HG03432 (cell line): ENCODE measurements at regions not wholly inside any gene's neighbourhood (a gene's known extent, or its start where the extent isn't known, plus 50 kb on each side); places are given as distances from the start of the nearest gene placed in this dataset.
"Not testable (repeated sequence)": the region's sequence is repeated elsewhere in the genome, so short reads cannot be mapped to it uniquely, and the experiment has no call there.

Source experiments
- ATAC-seq: cut with Tn5 transposase; IDR thresholded peaks from one replicate; pipeline ENCODE4 v1.9.1; 2021; ENCODE audit warnings: mild to moderate bottlenecking, moderate library complexity; ENCODE audit not compliant: unreplicated experiment

DNA sequence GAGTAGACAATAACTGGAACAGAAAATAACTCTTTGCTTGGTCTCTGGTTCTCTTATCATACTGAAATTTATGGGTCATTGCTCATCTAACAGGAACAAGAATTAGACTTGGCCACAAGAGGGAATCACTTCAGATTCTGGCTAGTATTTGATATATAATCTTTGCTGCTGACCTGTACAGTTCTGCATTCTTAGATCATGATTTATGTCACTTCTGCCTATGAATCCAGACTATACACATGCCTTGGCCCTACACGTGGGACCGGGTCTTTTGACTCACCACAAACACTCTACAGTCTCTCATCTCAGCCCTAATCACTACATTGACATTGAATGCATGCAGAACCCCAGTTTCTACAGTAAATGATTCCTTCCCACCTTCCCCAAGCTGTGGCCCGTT is 162.5 kb upstream of the SOX2 start:
- no peak for ATAC-seq

DNA sequence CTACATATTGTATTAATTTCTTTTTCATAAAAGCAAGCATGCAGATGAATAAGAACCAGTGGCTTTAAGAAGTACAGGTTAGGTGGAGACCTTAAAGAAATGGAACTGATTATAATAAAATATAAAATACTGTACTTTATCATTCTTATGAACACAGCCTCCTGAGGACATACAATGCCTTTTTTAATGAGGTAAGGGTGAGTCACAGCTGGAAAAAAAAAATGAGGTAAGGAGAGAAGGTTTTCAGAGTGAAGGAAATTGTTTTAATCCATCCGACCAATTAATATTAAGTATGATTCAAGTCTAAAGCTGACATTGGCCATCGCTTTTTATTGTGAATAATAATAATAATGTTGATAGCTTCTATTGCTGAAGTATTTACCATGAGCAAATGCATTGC is 170.3 kb upstream of the SOX2 start:
- ATAC-seq = no peak

DNA sequence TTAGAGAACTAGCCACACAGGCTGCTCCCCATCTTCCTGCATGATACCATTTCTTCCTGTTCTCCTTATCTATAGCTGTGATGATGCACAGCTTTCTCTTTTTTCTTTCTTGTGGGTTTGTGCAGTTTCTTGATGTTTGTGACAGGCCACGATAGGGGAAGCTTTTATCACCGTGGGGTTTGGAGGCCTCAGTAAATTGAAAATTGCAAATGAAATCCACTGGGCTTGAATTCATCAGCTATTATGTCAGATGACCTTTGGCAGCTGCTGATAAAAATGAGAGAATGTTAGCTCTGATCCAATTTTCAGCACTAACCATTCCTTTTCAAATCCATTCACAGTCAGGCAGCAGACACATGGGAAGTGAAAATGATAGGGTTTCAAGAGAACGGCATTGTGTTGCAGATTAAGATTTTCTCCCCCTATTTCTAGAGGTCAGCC is 176.9 kb upstream of the SOX2 start:
- no peak for ATAC-seq

DNA sequence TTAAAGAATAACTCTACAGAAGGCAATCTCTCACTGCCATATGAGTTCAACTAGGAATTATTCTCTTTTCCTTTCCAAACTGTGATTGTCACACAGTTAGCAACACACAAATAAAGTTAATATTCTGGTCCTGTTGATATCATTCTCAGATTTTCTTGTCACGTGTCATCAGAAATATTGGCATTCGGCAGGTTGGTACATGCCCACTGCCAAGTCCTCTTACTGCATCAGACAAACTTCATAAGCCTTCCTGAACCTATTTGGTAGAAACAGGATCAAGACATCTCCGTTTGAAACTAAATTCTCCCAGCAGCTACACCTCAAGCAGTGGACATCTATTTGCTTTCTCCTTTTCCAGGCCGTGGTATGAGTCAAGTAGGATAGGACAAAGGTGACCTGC is 177.9 kb upstream of the SOX2 start:
- no peak for ATAC-seq

DNA sequence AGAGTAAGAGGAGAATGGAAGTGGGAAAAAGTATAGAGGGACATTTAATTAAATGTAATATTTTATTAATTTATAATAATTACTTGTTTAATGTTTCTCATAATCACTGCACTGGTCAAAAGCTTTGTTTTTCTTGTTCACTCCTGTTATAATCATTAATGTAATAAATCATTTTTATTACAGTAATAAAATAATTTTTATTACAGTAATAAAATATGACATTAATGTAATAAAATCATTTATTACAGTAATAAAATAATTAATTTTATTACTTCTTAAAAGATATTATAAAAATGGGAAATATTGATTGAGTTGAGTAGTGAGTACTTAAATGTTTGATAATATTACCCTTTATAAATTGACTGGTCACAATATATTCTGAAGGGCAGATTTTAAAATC is 181.1 kb upstream of the SOX2 start:
- no peak for ATAC-seq

DNA sequence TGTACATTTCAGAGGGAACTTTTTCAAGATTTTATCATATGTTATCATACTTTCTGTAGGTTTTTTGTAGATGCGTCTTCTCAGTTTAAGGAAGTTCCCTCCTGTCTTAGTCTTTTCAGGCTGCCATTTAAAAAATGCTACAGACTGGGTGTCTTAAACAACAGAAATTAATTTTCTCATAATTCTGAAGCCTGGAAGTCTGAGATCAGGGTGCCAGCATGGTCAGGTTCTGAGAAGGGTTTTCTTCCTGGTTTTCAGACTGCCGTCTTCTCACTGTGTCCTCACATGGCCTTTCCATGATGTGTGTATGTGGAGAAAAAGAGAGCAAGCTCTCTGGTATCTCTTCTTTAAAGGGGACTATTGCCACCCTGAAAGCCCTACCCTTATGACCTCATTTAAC is 189.9 kb upstream of the SOX2 start:
- ATAC-seq = no peak

DNA sequence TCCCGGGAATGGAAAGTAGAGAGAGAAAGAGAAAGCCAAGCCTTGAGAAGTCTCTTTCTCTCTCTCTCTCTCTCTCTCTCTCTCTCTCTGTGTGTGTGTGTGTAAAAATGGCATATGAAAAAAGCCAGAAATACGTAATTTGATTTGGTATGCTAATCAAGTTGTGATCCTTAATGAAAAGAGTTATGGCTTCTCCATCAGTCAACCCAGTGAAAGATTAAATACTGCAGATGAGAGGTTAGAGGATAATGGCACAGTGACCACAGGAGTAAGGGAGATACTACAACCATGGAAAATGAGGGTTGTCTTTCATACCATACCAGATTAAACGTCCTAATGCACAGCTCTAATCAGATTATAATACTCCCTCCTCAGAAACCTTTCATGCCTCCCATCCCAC is 193.5 kb upstream of the SOX2 start:
- ATAC-seq = no peak

DNA sequence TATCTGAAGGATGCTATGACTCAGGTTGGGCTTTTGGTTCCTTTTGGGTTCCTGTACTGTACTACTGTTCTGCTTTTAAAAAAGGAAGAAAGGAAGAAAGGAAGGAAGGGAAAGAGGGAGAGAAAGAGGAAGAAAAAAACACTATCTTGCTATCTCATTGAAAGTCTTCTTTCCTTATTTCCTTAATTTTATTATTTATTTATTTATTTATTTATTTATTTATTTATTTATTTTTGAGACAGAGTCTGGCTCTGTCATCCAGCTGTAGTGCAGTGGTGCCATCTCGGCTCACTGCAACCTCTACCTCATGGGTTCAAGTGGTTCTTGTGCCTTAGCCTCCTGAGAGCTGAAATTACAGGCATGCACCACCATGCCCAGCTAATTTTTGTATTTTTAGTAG is 198.9 kb upstream of the SOX2 start:
- no peak for ATAC-seq

DNA sequence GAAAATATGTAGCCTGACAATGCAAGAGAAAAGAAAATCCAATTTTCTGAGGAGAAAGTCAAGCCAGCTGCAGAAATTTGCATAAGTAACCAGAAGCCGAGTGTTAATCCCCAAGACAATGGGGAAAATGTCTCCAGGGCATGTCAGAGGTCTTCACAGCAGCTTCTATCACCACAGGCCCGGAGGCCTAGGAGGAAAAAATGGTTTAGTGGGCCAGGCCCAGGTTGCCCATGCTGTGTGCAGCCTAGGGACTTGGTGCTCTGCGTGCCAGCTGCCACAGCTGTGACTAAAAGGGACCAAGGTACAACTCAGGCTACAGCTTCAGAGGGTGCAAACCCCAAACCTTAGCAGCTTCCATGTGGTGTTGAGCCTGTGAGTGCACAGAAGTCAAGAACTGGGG is 201.2 kb upstream of the SOX2 start:
- no peak for ATAC-seq

DNA sequence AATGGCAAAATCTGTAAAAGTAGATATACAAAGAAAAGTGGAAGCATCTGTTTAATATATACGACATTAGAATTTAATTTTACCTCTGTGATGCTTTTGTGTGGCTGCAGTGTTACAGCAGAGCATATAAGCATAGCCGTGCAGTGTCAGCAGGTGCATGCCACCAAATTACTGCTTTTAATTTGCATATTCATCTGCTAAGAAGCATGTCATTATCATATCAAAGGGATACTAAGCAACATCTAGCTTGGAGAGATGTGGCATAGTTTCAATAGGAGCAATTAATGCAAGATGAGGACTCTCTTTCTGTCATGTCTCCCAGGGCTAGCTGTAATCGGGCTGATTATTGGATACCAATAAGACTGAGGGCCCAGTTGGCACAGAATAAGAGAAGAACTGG is 214.4 kb upstream of the SOX2 start:
- ATAC-seq = no peak

DNA sequence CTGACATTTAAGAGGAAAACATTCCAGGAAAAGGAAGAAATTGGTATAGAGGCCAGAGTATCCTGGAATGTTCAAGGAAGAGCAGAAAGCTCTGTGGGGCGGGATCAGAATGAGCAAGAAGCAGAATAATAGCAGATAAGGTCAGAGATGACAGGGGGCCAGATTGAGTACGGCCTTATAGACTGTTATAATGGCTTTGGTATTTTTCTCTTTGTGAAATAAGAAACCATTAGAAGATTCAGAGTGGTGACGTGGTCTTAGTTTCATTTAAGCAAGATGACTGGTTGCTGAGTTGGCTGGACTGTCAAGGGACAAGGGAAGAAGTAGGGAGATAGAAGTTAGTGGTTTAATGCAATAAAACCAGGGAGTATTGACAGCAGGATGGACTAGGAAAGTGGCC is 218.3 kb upstream of the SOX2 start:
- no peak for ATAC-seq

DNA sequence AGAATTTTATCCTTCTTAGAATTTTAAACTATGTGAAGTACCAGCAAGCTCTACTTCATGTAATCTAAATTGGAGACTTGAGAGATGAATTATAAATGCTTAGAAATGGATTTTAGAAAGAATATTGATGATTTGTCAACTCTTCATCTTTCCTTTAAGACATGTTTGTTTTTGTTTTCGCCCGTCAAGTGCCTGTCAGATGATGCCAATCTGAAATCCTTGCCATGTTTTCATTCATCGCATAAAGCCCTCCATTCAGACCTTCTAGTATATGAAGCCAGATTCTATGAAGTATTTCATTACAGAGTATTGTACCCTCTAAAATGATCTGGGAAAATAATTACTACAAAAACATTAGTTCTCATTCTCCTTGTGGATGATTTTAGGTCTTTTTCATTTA is 223.2 kb upstream of the SOX2 start:
- ATAC-seq = no peak

DNA sequence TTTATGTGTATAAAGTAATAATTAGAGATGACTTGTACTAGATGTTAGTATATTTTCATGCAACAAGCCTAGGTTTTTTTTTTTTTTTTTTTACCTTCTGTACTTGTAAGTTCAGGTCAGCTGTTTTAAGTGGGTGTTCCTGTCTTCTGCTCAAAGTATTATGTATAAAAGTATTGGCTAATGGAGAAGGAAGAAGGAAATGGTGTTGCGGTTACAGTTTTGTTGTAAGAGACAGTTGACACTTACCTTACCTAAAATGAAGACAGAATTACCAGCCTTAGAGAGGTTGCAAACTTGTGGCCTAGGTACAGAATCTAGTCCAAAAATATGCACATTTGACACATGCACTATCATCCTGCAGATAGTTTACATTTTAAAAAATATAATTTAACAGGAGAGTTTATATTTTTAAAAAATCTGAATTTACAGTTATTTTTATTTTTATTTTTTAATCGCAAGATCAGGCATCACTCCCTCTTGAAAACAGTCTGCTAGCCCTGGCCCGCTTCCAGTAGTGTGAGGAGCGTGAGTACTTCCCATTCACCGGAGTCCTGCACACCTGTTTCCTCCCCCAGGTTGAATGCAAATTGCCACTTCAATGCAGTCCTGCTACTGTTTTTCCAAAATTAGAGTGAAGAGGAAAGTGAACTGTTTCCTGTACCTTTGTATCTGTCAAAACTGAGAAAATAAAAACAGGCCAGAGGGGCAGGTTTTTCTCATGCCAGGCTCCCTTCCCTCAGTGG is 224.3 kb upstream of the SOX2 start:
- no peak for ATAC-seq

DNA sequence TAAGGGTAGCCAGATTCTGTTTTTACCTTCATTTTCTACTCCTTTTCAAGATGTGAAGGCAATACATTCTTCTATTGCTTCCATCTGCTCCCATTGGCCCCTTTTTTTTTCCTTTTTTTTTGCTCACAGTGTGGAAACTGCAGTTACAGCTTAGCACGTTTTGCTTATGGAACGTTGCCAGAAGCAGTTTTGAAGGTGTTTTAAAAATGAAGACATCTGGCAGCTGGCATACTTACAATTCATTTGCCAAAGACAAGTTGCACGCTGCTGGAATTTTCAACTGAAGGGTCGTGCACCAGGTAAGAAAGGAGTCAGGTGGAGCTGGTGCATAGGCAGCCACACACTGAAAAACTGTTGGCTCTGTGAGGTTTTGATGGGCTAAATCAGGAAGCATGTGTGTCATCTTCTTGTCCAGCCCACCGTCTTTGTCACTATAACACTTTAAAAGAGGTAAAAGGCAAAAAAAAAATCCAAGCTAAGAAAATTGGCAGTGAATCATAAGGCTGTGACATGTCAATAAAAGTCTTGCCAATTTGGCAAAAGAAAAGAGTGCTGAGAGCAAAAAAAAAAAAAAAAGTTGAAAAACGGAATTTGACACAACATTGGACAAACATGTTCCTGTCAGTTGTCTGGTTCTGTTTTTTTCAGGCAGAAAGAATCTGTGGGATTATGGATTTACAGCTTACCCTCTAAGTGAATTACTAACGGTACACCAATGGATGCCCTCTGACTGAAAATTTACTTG is 225.4 kb upstream of the SOX2 start:
- no peak for ATAC-seq

DNA sequence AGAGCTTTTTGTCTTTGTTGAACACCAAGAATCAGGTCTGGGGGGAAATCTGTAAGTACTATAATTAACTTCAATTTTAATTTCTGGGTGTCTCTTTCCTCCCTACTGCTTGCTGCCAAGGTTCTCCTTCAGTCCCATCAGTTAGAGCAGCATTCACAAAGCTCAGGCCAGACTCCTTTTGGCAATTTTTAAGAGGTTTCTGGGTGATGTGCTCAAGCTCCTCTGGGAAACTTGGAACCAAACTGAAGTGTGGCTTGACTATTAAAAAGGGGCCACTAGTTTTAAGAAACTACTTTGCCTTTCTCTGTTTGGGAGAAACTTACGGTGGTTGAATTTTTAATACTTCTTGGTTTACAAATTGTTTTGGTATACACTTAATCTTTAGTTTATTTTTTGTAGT is 227.7 kb upstream of the SOX2 start:
- no peak for ATAC-seq

DNA sequence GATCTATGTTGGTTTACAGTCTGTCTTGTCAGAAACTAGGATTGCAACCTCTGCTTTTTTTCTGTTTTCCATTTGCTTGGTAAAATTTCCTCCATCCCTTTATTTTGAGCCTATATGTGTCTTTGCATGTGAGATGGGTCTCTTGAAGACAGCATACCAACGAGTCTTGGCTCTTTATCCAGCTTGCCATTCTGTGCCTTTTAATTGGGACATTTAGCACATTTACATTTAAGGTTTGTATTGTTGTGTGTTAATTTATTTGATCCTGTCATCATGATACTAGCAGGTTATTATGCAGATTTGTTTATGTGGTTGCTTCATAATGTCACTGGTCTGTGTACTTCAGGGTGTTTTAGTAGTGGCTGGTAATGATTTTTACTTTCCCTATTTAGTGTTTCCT is 236.6 kb upstream of the SOX2 start:
- ATAC-seq = not testable (repeated sequence)

DNA sequence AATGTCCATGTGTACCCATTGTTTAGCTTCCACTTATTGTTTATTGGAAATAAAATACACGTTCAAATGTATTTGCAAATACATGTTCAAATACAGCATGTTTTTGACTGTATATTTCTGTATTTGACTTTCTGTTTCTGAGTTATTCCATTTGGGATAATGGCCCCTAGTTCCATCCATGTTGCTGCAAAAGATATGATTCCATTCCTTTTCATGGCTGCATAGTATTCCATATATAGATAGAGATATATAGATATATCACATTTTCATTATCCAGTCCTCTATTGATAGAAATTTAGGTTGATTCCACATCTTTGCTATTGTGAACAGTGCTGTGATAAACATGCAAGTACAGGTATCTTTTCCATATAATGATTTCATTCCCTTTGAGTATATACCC is 241.4 kb upstream of the SOX2 start:
- no peak for ATAC-seq

DNA sequence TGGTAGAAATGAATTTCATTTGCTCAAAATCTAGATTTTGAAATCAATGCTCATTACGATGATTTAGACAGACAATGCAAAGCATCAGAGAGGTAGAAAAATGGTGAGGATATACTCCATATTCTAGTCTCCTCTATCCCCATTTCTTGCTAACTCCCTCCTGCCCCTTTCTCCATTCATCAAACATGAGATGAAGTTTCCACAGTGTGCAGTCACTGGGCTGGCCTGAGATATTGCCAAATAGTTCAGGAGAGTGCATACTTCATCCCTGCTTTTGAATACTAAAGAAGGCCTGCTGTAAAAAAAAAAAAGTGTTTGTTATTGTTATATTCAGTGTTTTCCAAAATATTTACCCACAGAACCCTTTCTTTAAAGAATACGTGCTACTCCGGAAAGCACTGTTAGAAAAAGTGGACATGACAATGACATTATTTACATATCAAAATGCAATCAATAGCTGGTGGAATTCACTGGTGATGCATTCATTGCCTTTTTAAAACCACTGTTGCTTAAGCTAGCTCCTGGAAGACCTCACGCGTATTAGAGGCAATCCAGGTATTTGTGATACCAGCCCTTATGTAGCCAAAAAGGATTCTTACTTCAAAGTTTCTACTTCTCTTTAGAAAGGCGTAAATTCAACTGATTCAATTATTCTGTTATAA is 247.6 kb upstream of the SOX2 start:
- ATAC-seq = no peak

DNA sequence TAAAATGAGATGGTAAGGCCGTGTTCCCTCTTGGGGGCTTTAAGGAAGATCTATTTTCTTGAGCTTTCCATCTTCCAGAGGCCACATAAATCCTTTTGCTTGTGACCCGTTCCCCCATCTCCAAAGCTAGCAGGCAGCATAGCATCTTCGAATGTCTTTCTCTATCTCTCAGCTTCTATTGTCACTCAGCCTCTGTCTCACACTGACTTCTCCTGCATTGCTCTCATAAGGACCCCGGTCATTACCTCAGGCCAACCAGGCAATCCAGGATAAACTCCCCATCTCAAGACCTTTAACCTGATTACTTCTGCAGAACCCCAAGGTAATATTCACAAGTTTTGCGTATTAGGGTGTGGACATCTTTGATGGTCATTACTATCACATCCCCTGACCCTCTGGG is 250.3 kb upstream of the SOX2 start:
- no peak for ATAC-seq

DNA sequence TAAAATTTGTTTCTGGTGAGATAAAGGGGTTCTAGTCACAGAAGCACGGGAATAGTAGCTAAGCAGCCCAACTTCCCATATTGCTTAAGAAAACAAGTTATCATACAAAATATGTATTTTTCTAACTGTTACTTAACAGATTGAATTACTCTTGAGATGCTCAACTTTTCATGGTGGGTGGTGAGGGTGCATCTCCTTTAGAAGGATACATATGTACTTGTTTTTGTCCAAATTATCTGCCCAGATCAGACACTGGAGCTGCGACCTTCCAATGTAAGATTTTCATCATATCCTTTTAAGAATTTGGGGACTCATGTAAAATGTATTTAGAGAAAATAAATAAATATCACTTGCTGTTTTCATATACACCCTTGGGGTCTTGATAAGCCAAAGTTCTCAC is 252.2 kb upstream of the SOX2 start:
- no peak for ATAC-seq

DNA sequence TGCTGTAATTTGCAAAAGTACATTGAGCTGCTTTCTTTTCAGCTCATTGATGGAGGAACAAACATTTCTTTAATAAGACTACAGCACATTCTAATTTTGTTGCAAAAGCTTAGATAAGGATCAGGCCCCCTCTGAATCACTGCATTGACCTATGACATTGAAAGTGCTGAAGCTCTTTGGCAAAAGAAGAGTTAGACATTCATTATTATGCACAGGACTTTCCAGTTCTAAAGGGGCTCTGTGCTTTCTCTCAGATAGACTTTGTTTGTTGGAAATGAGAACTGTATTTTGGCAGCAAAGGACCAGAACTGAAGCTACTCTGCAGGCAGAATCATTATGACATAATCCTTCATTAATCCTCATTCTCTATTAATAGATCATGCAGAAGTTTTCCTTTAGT is 252.9 kb upstream of the SOX2 start:
- no peak for ATAC-seq

DNA sequence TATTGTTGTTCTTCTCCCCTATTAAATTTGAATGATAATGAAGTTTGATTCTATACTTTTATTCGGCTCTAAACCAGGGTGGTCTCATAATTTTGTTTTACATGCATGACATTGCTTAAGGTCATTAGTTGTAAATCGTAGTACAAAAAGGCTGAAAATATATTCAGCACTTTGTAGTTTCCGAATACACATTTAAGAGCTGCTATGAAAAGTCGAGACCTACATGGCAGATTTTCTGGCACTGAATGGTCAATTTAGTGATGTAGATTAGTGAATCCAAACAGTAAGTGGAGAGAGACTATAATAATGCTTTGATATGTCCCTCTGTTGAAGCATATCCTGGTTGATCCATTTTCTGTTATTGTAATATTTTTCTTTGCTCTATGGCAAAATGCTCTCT is 254.0 kb upstream of the SOX2 start:
- ATAC-seq = no peak
